ENCODE measurements at regions not wholly inside any gene's neighbourhood (a gene's known extent, or its start where the extent isn't known, plus 50 kb on each side); places are given as distances from the start of the nearest gene placed in this dataset.
A peak's percentile ranks its signal among the peaks of the same experiment; 100 is the strongest.
"Not testable (repeated sequence)": the region's sequence is repeated elsewhere in the genome, so short reads cannot be mapped to it uniquely, and the experiment has no call there.

- no peak for DNase-seq
These were observed 512.3 kb upstream of the RAB6C start for GRCh38 chr2:129467012-129467779.

- DNase-seq, result no peak
These were observed 511.5 kb upstream of the RAB6C start for GRCh38 chr2:129467941-129468340.

- DNase-seq, result no peak
These were observed 510.6 kb upstream of the RAB6C start for GRCh38 chr2:129468879-129469278.

- no peak for DNase-seq
These were observed 510.1 kb upstream of the RAB6C start for GRCh38 chr2:129469389-129469788.

GRCh38 chr2:129469871-129470270 is 509.6 kb upstream of the RAB6C start:
- no peak for DNase-seq

- no peak for DNase-seq
These were observed 500.5 kb upstream of the RAB6C start for GRCh38 chr2:129478902-129479517.

GRCh38 chr2:129479892-129480291 is 499.6 kb upstream of the RAB6C start:
- no peak for DNase-seq

- no peak for DNase-seq
These were observed 498.7 kb upstream of the RAB6C start for GRCh38 chr2:129480790-129481189.

GRCh38 chr2:129481306-129482219 is 497.9 kb upstream of the RAB6C start:
- no peak for DNase-seq

- no peak for DNase-seq
These were observed 496.8 kb upstream of the RAB6C start for GRCh38 chr2:129482626-129483025.

- DNase-seq, result no peak
These were observed 496.1 kb upstream of the RAB6C start for GRCh38 chr2:129483366-129483765.

GRCh38 chr2:129484999-129485897 is 494.2 kb upstream of the RAB6C start:
- DNase-seq, result no peak

- DNase-seq, result no peak
These were observed 491.1 kb upstream of the RAB6C start for GRCh38 chr2:129488376-129488775.

GRCh38 chr2:129490641-129491040 is 488.8 kb upstream of the RAB6C start:
- no peak for DNase-seq

- DNase-seq, result no peak
These were observed 488.2 kb upstream of the RAB6C start for GRCh38 chr2:129491308-129491707.

- DNase-seq, result no peak
These were observed 486.9 kb upstream of the RAB6C start for GRCh38 chr2:129492548-129492947.

GRCh38 chr2:129499747-129500146 is 479.7 kb upstream of the RAB6C start:
- DNase-seq, result no peak

GRCh38 chr2:129502781-129503180 is 476.7 kb upstream of the RAB6C start:
- DNase-seq, result no peak

GRCh38 chr2:129504646-129505045 is 474.8 kb upstream of the RAB6C start:
- DNase-seq, result no peak

- DNase-seq, result no peak
These were observed 460.5 kb upstream of the RAB6C start for GRCh38 chr2:129518937-129519336.

- not testable (repeated sequence) for DNase-seq
These were observed 447.3 kb upstream of the RAB6C start for GRCh38 chr2:129532158-129532557.

- DNase-seq, result peak; percentile 14
These were observed 430.6 kb upstream of the RAB6C start for GRCh38 chr2:129548880-129549279.

GRCh38 chr2:129550536-129550935 is 428.9 kb upstream of the RAB6C start:
- no peak for DNase-seq
